Keratinocyte (primary cell): ENCODE measurements at regions not wholly inside any gene's neighbourhood (a gene's known extent, or its start where the extent isn't known, plus 50 kb on each side); places are given as distances from the start of the nearest gene placed in this dataset.

ENCODE experiments used
- DNase-seq: peaks from one replicate; pipeline ENCODE4 v3.0.0-alpha.2; 2011; ENCODE audit warnings: low read depth, missing footprints, low spot score
- FAIRE-seq: peaks from 2 replicates; lab custom pipeline; 2011; peaks lifted over from hg19 to GRCh38; lab: Jason Lieb, UNC
- H2AFZ ChIP-seq: 2 replicates; pipeline ENCODE4 v1.6.0; 2012; ENCODE audit warnings: low read length, control low read depth, inconsistent platforms; ENCODE audit not compliant: control insufficient read depth
- H3K27ac ChIP-seq: 2 replicates; pipeline ENCODE4 v1.5.1; 2011; ENCODE audit warnings: low read length; ENCODE audit not compliant: control insufficient read depth, insufficient read depth
- H3K27me3 ChIP-seq: 3 replicates; pipeline ENCODE4 v1.6.0; 2011; ENCODE audit warnings: low read length; ENCODE audit not compliant: control insufficient read depth, insufficient read depth; ENCODE audit errors: extremely low read depth
- H3K36me3 ChIP-seq, 2 experiments: 2 replicates in 1 of 2; 3 replicates in 1 of 2; pipeline ENCODE4 v1.5.1; 2011; ENCODE audit warnings: low read length in 2 of 2, mild to moderate bottlenecking in 1 of 2; ENCODE audit not compliant: control insufficient read depth in 2 of 2, insufficient read depth in 2 of 2; ENCODE audit errors: extremely low read depth in 1 of 2
- H3K4me1 ChIP-seq: 3 replicates; pipeline ENCODE4 v1.5.1; 2011; ENCODE audit warnings: low read length; ENCODE audit not compliant: control insufficient read depth, insufficient read depth; ENCODE audit errors: extremely low read depth
- H3K4me2 ChIP-seq: 3 replicates; pipeline ENCODE4 v1.6.0; 2011; ENCODE audit warnings: low read depth, low read length; ENCODE audit not compliant: control insufficient read depth, insufficient read depth; ENCODE audit errors: extremely low read depth
- H3K4me3 ChIP-seq, 3 experiments: fragments of 200-600 bp in 1 of 3; sonication (generic) in 1 of 3; 2 replicates in 2 of 3; 3 replicates in 1 of 3; pipeline ENCODE4 v1.5.1; 2011 to 2016; ENCODE audit warnings: low read length in 3 of 3, mild to moderate bottlenecking in 3 of 3, control low read depth in 2 of 3, inconsistent platforms in 1 of 3, low read depth in 1 of 3, mixed read lengths in 1 of 3, mixed run types in 1 of 3, moderate library complexity in 1 of 3; ENCODE audit not compliant: control insufficient read depth in 2 of 3, insufficient read depth in 2 of 3; ENCODE audit errors: extremely low read depth in 1 of 3
- H3K79me2 ChIP-seq: 2 replicates; pipeline ENCODE4 v1.6.0; 2012; ENCODE audit warnings: low read length; ENCODE audit not compliant: control insufficient read depth, insufficient read depth
- H3K9ac ChIP-seq: 3 replicates; pipeline ENCODE4 v1.6.0; 2011; ENCODE audit warnings: low read length; ENCODE audit not compliant: control insufficient read depth, insufficient read depth; ENCODE audit errors: extremely low read depth
- H3K9me1 ChIP-seq: 3 replicates; pipeline ENCODE4 v1.6.0; 2011; ENCODE audit warnings: low read length; ENCODE audit not compliant: control insufficient read depth, insufficient read depth; ENCODE audit errors: extremely low read depth
- H3K9me3 ChIP-seq: 2 replicates; pipeline ENCODE4 v1.5.1; 2012; ENCODE audit warnings: low read depth, low read length; ENCODE audit not compliant: control insufficient read depth
- H4K20me1 ChIP-seq: 3 replicates; pipeline ENCODE4 v1.6.0; 2011; ENCODE audit warnings: low read length; ENCODE audit not compliant: control insufficient read depth, insufficient read depth; ENCODE audit errors: extremely low read depth
- EZH2 ChIP-seq: IDR thresholded peaks from one replicate; pipeline ENCODE4 v1.6.1; 2012; ENCODE audit warnings: inconsistent platforms, mild to moderate bottlenecking, low read length, moderate library complexity
- dilution Hi-C: fragments of 300-500 bp; cut with MboI; formaldehyde crosslinking; loops from one replicate; pipeline ENCODE4 v1.7.0; 2020; ENCODE audit warnings: low sequenced_read_pairs; ENCODE audit not compliant: extremely low pct_ligation_motif_present
- TF ChIP-seq, protein P1 (sequence below), 3 experiments: IDR thresholded peaks in 1 of 3; conservative IDR thresholded peaks in 1 of 3; optimal IDR thresholded peaks in 1 of 3; 2 replicates in 2 of 3; 3 replicates in 1 of 3; pipeline versions ENCODE3 to v1.5.1; 2011; ENCODE audit warnings: low read length in 3 of 3, mild to moderate bottlenecking in 3 of 3, moderate library complexity in 2 of 3, control low read depth in 1 of 3, inconsistent platforms in 1 of 3; ENCODE audit not compliant: insufficient read depth in 2 of 3; ENCODE audit errors: extremely low read depth in 1 of 3

DNA sequence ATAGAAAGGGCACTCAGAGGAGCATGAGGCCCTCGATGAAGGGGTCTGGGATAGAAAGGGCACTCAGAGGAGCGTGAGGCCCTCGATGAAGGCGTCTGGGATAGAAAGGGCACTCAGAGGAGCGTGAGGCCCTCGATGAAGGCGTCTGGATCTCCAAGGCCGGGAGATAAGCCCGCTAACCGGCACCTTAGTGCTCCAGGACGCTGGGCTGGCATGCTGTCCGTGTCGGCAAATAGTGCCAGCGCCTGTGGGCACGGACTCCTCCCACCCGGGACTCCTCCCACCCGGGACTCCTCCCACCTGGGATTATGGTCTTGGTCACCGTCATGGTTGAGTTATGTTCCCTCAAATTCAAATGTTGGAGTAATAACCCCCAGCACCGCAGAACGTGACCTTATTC, 725.3 kb downstream of the BRD1 start:
- Histone ChIP-seq H3K79me2 (no peaks in the 10 kb centered on the region), H3K36me3 (no peaks in the 10 kb centered on the region), H3K4me3 (no peak overlapping the region), H4K20me1 (no peaks in the 10 kb centered on the region), H3K9ac (no peak overlapping the region), H3K9me3 (peaks cover 4% of the 10 kb centered on the region), H3K27ac (no peak overlapping the region), H3K4me1 (no peaks in the 10 kb centered on the region), H3K4me2 (no peak overlapping the region), H2AFZ (no peak overlapping the region), H3K27me3 (no peaks in the 10 kb centered on the region), H3K9me1 (no peaks in the 10 kb centered on the region)
- FAIRE-seq = no peak
- TF ChIP-seq, protein P1, sequence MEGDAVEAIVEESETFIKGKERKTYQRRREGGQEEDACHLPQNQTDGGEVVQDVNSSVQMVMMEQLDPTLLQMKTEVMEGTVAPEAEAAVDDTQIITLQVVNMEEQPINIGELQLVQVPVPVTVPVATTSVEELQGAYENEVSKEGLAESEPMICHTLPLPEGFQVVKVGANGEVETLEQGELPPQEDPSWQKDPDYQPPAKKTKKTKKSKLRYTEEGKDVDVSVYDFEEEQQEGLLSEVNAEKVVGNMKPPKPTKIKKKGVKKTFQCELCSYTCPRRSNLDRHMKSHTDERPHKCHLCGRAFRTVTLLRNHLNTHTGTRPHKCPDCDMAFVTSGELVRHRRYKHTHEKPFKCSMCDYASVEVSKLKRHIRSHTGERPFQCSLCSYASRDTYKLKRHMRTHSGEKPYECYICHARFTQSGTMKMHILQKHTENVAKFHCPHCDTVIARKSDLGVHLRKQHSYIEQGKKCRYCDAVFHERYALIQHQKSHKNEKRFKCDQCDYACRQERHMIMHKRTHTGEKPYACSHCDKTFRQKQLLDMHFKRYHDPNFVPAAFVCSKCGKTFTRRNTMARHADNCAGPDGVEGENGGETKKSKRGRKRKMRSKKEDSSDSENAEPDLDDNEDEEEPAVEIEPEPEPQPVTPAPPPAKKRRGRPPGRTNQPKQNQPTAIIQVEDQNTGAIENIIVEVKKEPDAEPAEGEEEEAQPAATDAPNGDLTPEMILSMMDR (optimal IDR thresholded peaks at IDR 0.05 in 1 of 3, IDR thresholded peaks at IDR 0.05 in 1 of 3, conservative IDR thresholded peaks at IDR 0.05 in 1 of 3; ENCODE audit: extremely low read depth in 1 of 3, insufficient read depth in 2 of 3, low read length in 3 of 3) = no peak
- no peak for TF ChIP-seq EZH2
- DNase-seq = no peak
- dilution Hi-C loops = no loop called here

DNA sequence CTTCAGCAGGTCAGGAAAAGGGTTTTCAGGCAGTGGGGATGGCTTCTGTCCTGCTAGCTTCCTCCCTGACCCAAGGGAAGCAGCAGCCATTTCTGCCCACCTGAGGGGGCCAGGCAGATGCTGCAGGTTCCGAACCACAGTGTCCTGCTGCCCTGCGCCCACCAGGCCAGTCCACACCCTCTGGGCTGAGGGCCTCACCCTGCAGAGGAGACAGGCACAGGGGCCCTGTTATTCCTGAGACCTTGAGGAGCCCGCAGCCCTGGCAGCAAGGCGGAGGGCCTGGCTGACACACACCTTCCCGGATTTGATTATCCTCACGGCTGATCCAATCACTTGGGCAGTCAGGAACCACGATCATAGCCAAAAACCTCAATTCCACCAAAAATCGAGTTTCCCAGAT, 725.8 kb downstream of the BRD1 start:
- no peak for FAIRE-seq
- dilution Hi-C loops = no loop called here

More for the DNA sequence above, 725.8 kb downstream of the BRD1 start:
- DNase-seq = no peak
- H3K36me3 ChIP-seq = no peaks in the 10 kb centered on the region
- H3K4me3 ChIP-seq = no peak overlapping the region
- H3K27ac ChIP-seq = no peak overlapping the region
- no peak overlapping the region for H2AFZ ChIP-seq
- H3K27me3 ChIP-seq = no peaks in the 10 kb centered on the region
- H3K9me3 ChIP-seq = peaks cover 4% of the 10 kb centered on the region
- no peaks in the 10 kb centered on the region for H4K20me1 ChIP-seq
- no peaks in the 10 kb centered on the region for H3K4me1 ChIP-seq
- no peak overlapping the region for H3K4me2 ChIP-seq
- no peak overlapping the region for H3K9ac ChIP-seq
- H3K79me2 ChIP-seq = no peaks in the 10 kb centered on the region
- H3K9me1 ChIP-seq = no peaks in the 10 kb centered on the region
- no peak for TF ChIP-seq EZH2
- TF ChIP-seq, protein P1 (optimal IDR thresholded peaks at IDR 0.05 in 1 of 3, IDR thresholded peaks at IDR 0.05 in 1 of 3, conservative IDR thresholded peaks at IDR 0.05 in 1 of 3; ENCODE audit: extremely low read depth in 1 of 3, insufficient read depth in 2 of 3, low read length in 3 of 3) = no peak
